Spinal cord (tissue), 9 donors: ENCODE measurements at regions not wholly inside any gene's neighbourhood (a gene's known extent, or its start where the extent isn't known, plus 50 kb on each side); places are given as distances from the start of the nearest gene placed in this dataset.

Experiments
- DNase-seq, 6 donors: peaks; one replicate each; pipeline versions ENCODE4 v3.0.0 to v3.0.0-alpha.2; 2013 to 2015; ENCODE audit warnings: low spot score in 6 of 6, low read depth in 4 of 6
- H3K27ac ChIP-seq: one replicate; pipeline ENCODE4 v1.5.1; 2013; ENCODE audit warnings: low read depth, low read length, control low read depth
- H3K27me3 ChIP-seq: one replicate; pipeline ENCODE4 v1.6.1; 2013; ENCODE audit warnings: low read length; ENCODE audit not compliant: control insufficient read depth, insufficient read depth
- H3K36me3 ChIP-seq: one replicate; pipeline ENCODE4 v1.6.1; 2013; ENCODE audit warnings: low read length; ENCODE audit not compliant: control insufficient read depth, insufficient read depth
- H3K4me1 ChIP-seq: one replicate; pipeline ENCODE4 v1.6.1; 2013; ENCODE audit warnings: low read length; ENCODE audit not compliant: control insufficient read depth, insufficient read depth
- H3K4me3 ChIP-seq: one replicate; pipeline ENCODE4 v1.5.1; 2013; ENCODE audit warnings: low read depth, low read length, control low read depth
- H3K9me3 ChIP-seq: one replicate; pipeline ENCODE4 v1.6.1; 2013; ENCODE audit warnings: low read length; ENCODE audit not compliant: control insufficient read depth, insufficient read depth
- WGBS: methylation state at CpG from one replicate; pipeline ENCODE4 v1.1.5; 2013; ENCODE audit warnings: missing lambda C conversion rate; ENCODE audit not compliant: insufficient coverage; 5-methylcytosine and 5-hydroxymethylcytosine counted together
- donor health status: healthy.

DNA sequence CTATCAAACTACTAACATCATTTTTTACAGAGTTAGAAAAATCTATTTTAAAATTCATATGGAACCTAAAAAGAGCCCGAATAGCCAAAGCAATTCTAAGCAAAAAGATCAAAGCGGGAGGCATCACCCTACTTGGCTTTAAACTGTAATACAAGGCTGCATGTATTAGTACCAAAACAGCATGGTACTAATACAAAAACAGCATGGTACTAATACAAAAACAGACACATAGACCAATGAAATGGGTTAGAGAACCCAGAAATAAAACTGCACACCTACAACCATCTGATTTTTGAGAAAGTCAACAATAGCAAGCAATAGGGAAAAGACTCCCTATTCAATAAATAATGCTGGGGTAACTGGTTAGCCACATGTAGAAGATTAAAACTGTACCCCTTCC lies 640.7 kb downstream of the IRS1 start:
- no CpG with 5 or more reads among the region's 2 CpGs for WGBS
- H3K27ac ChIP-seq = no peak overlapping the region

DNA sequence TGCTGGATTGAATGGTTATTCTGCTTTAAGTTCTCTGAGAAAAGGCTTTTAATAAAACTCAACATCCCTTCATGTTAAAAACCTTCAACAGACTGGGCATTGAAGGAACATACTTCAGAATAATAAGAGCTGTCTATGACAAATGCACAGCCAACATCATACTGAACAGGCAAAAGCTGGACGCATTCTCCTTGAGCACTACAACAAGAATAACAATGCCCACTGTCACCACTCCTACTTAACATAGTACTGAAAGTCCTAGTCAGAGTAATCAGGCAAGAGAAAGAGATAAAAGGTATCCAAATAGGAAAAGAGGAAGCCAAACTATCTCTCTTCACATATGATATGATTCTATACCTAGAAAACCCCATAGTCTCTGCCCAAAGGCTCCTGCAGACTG lies 641.4 kb downstream of the IRS1 start:
- H3K27ac ChIP-seq = no peak overlapping the region
- WGBS = no CpG with 5 or more reads among the region's 1 CpG

More for the DNA sequence above, 640.7 kb downstream of the IRS1 start:
- H3K36me3 ChIP-seq = no peaks in the 10 kb centered on the region
- DNase-seq = peak in 1 of 6 donors; percentile 64
- H3K9me3 ChIP-seq = no peaks in the 10 kb centered on the region
- no peaks in the 10 kb centered on the region for H3K27me3 ChIP-seq
- no peak overlapping the region for H3K4me3 ChIP-seq
- H3K4me1 ChIP-seq = no peaks in the 10 kb centered on the region

DNA sequence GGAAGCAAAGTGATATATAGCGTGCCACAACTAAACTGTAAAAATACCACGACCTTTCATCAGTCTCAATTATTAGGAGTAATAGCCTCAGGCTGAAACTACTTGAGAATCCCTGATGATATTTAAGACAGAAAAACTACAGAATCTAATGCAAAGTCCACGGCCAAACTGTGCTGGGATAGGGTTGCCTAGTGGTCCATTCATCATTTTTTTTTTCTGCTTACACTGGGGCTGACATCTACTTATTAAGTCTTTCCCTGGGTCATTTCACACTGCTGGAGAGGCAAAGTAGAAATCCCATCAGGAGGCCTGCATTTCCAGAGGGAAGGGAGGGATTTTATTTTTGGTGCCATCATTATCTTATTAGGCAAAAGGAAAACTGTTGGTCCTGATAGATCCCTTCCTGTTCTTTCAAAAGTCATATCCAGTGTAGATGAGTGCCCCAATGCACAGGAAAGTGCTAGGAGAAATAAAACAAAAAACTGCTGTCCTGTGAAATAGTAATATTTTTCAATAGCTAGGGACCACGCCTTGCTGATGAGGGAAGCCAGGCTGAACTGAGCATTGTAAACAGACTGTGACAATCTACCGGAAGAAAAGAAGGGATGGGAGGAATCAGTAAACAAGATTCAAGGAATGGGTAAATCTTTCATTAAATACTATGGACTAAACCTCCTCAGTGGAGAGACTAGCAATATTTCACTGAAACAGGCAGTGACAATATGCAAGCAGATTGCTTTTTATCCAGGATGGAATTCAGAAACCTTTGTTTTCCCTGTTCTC lies 644.3 kb downstream of the IRS1 start:
- no peak overlapping the region for H3K4me3 ChIP-seq
- no peaks in the 10 kb centered on the region for H3K36me3 ChIP-seq
- H3K27ac ChIP-seq = no peak overlapping the region
- H3K9me3 ChIP-seq = peaks cover 2% of the 10 kb centered on the region
- WGBS = 59% methylated on average over 3 of the region's 5 CpGs
- H3K4me1 ChIP-seq = no peaks in the 10 kb centered on the region
- DNase-seq = peak in 1 of 6 donors; percentile 35
- no peaks in the 10 kb centered on the region for H3K27me3 ChIP-seq

More for the DNA sequence above, 641.4 kb downstream of the IRS1 start:
- no peaks in the 10 kb centered on the region for H3K36me3 ChIP-seq
- no peak overlapping the region for H3K4me3 ChIP-seq
- DNase-seq = no peak
- no peaks in the 10 kb centered on the region for H3K9me3 ChIP-seq
- no peaks in the 10 kb centered on the region for H3K4me1 ChIP-seq
- no peaks in the 10 kb centered on the region for H3K27me3 ChIP-seq

GRCh38 chr2:226154610-226155009 lies 645.0 kb downstream of the IRS1 start:
- WGBS = 40% methylated on average over 1 of the region's 3 CpGs
- H3K4me3 ChIP-seq = no peak overlapping the region
- no peaks in the 10 kb centered on the region for H3K4me1 ChIP-seq
- no peaks in the 10 kb centered on the region for H3K36me3 ChIP-seq
- no peaks in the 10 kb centered on the region for H3K27me3 ChIP-seq
- no peak overlapping the region for H3K27ac ChIP-seq
- peaks cover 2% of the 10 kb centered on the region for H3K9me3 ChIP-seq
- peak in 1 of 6 donors; percentile 57 for DNase-seq

GRCh38 chr2:226153553-226153952 lies 646.1 kb downstream of the IRS1 start:
- Histone ChIP-seq H3K4me3 (no peak overlapping the region), H3K27me3 (no peaks in the 10 kb centered on the region), H3K4me1 (no peaks in the 10 kb centered on the region), H3K27ac (no peak overlapping the region), H3K9me3 (peaks cover 2% of the 10 kb centered on the region), H3K36me3 (no peaks in the 10 kb centered on the region)
- no peak for DNase-seq
- WGBS = 92% methylated on average over 2 of the region's 3 CpGs

DNA sequence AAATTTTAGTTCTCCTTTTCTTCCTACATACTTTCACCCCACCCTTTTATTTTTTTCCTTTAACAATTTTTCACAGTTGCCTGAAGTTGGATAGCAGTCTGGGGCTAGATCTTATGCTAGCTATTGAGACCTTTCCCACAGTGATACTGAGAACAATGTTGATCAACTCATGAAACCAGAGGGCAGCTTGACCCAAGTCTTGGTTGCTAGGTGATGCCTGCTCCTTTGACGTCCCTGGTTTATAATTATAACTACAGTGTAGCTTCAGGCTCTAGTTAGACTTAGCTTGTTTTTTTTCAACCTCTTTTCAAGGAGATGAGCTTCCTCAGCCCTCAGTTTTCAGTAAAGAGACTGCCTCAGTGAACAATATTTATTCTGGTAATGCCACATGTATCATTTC lies 648.5 kb downstream of the IRS1 start:
- Histone ChIP-seq H3K27ac (no peak overlapping the region), H3K4me3 (no peak overlapping the region), H3K4me1 (no peaks in the 10 kb centered on the region), H3K27me3 (no peaks in the 10 kb centered on the region), H3K36me3 (no peaks in the 10 kb centered on the region), H3K9me3 (peaks cover 2% of the 10 kb centered on the region)
- no peak for DNase-seq
- WGBS = no CpG with 5 or more reads among the region's 1 CpG

DNA sequence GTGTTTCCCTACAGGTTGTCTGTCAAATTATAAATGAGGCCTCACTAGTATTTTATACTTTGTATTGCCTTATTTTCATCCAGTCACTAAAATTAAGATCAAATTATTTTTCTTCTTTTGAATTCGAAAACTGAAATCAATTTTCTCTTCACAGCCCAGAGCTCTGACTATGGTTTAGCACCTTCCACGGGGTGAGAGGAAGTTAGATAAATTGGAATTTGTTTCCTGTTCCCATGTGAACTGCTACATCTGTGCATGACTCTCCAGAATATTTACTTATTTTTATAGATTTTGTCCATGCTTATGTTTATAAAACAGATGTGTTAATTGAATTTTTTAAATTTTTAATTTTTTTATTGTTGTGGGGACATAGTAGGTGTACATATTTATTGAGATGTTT lies 656.5 kb downstream of the IRS1 start:
- Histone ChIP-seq H3K4me3 (no peak overlapping the region), H3K27ac (no peak overlapping the region), H3K4me1 (no peaks in the 10 kb centered on the region), H3K36me3 (no peaks in the 10 kb centered on the region), H3K27me3 (no peaks in the 10 kb centered on the region), H3K9me3 (no peaks in the 10 kb centered on the region)
- DNase-seq = no peak
- no CpG with 5 or more reads among the region's 2 CpGs for WGBS

DNA sequence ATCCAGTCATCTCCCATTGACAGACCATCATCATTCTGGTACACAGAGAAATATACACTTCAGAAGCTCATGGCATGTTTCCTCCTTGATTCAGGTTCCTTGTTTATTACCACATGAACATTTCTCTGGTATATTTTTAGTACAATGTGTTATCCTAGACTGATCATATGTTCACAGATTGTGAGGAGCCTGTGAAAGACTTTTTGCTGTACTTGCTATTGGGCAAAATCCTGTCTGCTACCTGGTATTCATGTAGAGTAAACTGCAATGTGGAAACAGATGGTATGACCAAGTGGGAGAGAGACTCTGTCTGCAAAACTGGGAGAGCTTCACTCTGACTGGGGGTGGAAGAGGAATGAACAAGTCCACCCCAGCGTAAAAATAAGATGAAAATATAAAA lies 657.2 kb downstream of the IRS1 start:
- no peak overlapping the region for H3K27ac ChIP-seq
- 100% methylated on average over 1 of the region's 1 CpG for WGBS
- H3K27me3 ChIP-seq = no peaks in the 10 kb centered on the region
- no peaks in the 10 kb centered on the region for H3K9me3 ChIP-seq
- H3K4me3 ChIP-seq = no peak overlapping the region
- no peaks in the 10 kb centered on the region for H3K4me1 ChIP-seq
- H3K36me3 ChIP-seq = no peaks in the 10 kb centered on the region
- peak in 1 of 6 donors; percentile 60 for DNase-seq

- Histone ChIP-seq H3K27ac (no peak overlapping the region), H3K4me1 (no peaks in the 10 kb centered on the region), H3K4me3 (no peak overlapping the region), H3K27me3 (no peaks in the 10 kb centered on the region), H3K36me3 (no peaks in the 10 kb centered on the region), H3K9me3 (no peaks in the 10 kb centered on the region)
- no CpG with 5 or more reads among the region's 2 CpGs for WGBS
- no peak for DNase-seq
These were observed 659.0 kb downstream of the IRS1 start for GRCh38 chr2:226140594-226140993.

GRCh38 chr2:226139759-226140158 lies 659.9 kb downstream of the IRS1 start:
- Histone ChIP-seq H3K9me3 (no peaks in the 10 kb centered on the region), H3K27me3 (no peaks in the 10 kb centered on the region), H3K27ac (no peak overlapping the region), H3K4me1 (no peaks in the 10 kb centered on the region), H3K4me3 (no peak overlapping the region), H3K36me3 (no peaks in the 10 kb centered on the region)
- DNase-seq = no peak
